Activated T-cell treated with anti-CD3 and anti-CD28 coated beads, Interleukin-2, amount 50 U/mL, for 48 hours (primary cell): ENCODE measurements at regions not wholly inside any gene's neighbourhood (a gene's known extent, or its start where the extent isn't known, plus 50 kb on each side); places are given as distances from the start of the nearest gene placed in this dataset.

Experiments used
- DNase-seq, 2 experiments: peaks; one replicate each; pipeline ENCODE4 v3.0.0-alpha.2; 2020

DNA sequence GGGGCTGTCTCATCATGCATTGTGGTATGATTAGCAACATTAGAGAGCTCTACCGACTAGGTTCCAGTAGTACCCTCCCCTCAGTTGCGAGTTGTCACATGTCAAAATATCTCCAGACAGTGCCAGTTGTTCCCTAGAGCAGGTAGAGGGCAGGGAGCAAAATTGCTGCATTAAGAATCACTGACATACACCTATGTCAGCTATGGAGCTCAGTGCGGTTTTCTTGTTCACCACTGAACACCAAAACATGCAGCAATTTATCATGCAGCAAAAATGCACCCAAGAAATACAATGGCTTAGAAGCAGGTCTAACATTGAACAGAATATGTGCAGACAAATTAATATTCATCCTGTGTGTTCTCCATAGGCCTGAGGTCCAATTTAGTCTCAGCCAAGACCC, 186.9 kb upstream of the STARD13 start:
- DNase-seq: no peak

GRCh38 chr13:33479105-33479504, 193.6 kb upstream of the STARD13 start:
- no peak for DNase-seq

- no peak for DNase-seq
These were observed 195.0 kb upstream of the STARD13 start for GRCh38 chr13:33480561-33480960.

- no peak for DNase-seq
These were observed 197.9 kb upstream of the STARD13 start for GRCh38 chr13:33483471-33483870.

DNA sequence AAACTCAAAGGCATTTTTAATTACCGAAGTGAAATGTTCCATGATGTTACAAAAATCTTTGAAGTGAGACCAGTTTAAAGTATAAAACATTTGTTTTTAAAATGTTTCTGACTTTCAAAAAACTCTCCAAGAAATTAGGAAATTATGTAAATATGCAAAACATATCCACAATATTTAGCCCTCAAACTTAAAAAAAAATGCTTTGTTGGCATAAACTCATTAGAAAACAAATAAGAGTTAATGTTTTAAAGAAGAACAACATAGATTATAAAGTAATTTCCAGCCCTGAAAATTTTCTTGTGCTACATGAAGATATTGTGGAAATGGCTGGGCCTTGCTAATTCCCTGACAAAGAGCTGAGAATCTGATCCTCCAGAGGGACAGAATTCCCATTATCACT, 199.7 kb upstream of the STARD13 start:
- DNase-seq: no peak

GRCh38 chr13:33487575-33488243, 202.2 kb upstream of the STARD13 start:
- no peak for DNase-seq

DNA sequence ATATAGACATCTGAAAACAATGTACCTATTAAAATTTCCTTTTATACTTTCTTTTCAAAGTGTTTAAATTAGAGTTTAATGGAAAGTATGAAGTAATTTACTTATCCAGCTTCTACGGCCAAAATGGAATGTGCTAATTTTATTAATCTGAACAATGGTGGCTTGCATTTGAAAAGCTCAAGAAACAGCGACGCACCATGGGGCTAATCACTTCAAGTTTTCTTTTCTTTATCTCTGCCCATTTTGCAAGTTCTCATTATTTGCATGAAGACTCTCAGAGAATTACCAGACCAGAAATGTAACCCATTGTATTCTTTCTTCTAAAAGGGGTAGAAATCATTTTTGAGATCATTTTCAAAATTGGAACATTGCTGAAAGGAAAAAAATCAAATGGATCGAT, 204.0 kb upstream of the STARD13 start:
- no peak for DNase-seq

GRCh38 chr13:33490461-33491327, 205.1 kb upstream of the STARD13 start:
- no peak for DNase-seq

DNA sequence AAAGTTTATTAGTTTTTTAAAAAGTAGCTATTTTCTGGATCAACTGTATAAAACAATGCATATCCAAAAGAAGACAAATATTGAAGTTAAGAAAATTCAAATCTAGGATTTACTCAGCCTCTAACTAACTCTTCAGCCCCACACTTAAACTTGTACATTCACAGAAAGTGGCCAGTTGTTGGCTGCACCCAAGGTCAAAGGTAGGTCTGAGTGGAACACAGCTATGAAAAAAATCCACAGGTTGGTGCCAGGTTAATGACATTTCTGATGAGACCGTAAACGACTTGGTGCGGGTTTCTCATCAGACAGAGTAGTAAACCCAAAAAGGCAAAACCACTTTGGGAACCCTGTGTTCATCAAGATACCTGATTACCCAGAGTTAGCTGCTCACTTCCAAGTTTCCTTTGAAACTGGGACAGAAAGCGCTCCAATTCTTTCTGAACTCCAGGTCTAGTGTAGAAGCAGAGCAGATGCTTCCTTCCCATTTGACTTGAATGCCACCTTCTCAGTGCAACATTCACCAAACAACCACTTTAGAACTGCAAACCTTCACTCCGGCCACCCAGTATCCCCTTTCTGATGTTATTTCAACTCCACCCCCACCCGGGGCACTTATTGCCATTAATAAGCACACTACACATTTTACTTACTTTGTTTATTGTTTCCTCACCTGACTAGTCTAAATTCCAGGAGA, 208.3 kb upstream of the STARD13 start:
- no peak for DNase-seq

DNA sequence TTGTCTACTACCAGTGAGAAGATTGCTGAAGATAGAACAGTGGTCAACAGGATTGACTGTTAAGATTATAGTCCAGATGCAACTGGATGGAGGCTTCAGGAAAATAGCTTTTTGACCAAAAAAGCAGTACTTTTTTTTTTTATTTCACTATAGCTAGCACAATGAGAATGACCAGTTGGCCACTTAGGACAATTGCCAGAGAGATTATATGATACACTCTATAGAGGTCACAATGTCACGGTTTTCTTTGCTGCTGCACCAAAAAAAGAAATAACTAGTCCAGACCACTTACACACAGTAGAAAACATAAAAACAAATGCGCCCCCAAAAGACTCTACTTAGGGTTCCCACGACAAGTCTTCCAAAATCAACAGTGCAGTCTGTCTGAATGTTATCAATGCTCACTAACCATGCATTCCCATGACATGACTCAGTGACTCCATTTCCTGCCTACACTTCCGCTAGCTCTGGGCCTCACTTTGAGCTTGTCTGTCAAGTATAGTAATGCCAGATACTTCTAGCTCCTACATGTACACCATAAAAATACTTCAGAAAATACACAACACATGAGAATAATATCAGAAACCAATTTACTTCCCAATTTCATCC, 209.1 kb upstream of the STARD13 start:
- no peak for DNase-seq

GRCh38 chr13:33496336-33496735, 210.8 kb upstream of the STARD13 start:
- DNase-seq: no peak

DNA sequence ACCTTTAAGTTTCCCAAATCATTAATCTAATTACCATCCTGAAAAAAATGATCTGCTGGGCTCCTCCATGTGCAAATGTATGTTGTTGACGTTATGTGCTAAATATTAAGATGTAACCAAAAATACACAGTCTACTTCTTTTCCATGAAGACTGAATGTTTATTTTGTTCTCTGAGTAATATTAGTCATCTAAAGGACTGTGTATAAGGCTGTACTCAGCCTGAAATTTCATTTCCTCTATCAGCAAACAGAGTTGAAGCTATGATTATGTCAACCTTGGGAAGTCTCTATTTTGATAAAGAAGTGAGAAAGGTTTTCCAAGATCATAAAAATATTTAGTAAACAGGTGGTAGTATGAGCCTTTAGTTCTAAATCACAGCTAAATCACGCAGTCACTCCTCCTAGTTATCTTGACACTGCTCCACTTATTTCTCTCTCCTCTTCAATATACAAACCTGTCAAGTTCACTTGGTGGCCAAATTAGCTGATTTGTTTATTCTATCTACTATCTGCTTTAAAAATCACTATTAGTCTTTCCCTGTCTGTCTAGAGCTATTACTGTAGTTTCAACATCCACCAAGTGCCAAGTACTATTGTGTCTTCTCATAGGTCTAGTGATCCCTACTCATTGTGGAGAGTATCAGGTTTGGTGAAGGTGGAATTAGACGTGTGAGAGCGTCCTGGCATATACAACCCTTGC, 211.7 kb upstream of the STARD13 start:
- DNase-seq: no peak

DNA sequence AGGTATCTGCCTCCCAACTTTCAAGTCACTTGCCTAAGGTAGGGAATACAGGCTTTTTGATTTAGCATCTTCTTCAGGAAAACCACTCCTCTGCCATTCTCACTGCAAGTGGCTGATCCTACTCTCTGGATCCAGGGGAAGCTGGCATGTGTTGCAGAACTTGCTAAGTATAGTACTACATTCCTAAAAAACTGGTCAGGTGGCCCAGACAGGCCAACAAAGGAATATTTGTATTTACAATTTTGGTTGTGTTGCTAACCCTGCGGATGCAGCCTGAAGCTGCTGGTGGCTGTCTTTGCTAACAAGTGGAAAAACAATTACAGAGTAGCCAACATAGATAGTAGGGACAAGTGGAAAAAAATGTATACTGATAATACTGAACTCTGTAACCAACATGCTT, 222.5 kb upstream of the STARD13 start:
- no peak for DNase-seq

- DNase-seq: no peak
These were observed 224.2 kb upstream of the STARD13 start for GRCh38 chr13:33509642-33510229.

DNA sequence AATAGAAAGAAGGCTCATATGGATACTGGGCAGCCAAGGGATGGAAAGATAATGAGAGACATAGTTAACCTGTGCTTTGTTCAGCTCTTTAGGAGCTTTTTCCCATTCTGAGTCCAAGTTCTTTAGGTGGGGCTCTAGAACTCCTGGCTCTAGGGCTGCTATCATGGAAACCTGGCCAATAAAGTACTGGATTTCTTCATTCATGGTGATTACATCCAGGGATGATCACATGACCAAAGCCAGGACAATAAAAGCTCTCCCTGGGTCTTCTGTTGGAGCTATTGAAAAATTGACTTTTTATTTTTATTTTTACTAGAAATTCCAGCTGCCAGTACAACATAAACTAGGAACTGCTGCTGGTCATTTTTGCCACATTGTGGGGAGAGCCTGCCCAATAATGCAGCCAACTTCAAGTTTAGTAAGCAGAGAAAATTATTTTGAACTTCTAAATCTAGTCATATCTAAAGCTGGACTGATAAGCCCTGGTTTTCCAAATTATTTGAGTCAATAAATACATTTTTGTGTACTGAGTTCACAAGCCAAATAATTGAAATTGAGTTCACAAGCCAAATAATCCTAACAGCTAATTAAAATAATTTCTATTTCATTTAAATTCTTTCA, 224.9 kb upstream of the STARD13 start:
- DNase-seq: no peak

DNA sequence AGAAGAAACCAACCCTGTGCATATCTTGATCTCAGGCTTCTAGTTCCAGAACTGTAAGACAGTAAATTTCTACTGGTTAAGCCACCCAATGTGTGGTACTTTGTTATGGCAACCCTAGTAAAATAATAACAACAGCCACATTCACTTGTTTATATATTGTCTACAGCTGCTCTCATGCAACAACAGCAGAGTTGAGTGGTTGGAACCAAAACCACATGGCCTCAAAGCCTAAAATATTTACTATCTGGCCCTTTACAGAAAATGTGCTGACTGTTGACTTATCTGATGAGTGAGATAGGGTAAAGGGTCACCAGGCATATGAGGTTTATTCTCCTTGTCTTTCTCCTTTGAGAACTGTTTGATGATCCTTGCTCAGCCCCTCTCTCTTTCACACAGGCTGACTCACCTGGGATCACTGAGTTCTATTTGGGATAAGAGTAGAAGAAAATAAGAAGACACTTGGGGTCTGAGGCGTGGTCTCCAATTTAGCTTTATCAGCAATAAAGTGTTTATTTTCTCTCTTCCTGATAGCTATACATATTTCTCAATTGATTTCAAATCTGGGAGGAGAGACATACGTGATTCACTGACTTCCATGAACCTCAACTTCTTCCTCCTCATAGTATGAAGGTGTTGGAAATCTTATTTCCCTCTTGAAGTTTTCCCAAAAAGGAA, 227.5 kb upstream of the STARD13 start:
- DNase-seq: no peak

DNA sequence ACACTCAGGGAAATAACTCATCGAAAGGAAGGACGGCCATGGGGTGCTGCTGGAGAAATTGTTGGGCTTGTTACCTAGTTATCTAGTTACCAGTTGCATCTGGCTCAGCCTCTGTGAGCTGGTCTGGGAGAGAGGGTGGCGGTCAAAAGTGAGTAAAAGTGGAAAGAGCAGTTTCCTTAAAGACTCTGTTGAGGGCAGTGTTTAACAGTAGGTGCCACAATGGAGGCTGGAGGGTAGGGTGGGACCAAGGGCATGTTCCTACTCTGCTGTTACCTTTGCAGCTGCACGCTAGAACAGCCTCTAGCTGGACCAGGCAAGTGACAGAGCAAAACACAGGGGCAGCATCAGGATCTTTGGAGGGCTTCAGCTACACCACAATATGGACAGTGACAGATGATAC, 228.8 kb upstream of the STARD13 start:
- DNase-seq: no peak

DNA sequence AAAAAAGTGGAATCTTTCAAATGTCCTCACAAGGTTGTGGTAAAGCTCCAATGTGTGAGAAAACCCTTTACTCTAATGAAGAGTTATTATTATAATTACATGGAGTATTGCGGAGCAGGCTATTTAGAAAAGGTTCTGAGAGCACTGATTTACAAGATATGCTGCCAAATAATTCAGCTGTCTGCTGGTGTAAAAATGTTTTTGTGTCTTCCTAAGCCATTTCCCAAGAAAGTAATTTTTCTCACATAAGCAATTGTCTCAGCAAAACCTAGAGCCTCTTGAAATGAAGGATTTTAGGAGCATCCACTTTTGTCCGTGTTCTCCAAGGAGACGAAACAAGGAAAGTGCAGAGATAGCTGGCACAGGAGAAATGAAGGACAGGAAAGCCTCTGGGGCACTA, 229.6 kb upstream of the STARD13 start:
- DNase-seq: no peak

GRCh38 chr13:33518452-33518851, 232.9 kb upstream of the STARD13 start:
- no peak for DNase-seq

GRCh38 chr13:33519561-33520467, 234.3 kb upstream of the STARD13 start:
- DNase-seq: no peak
